ENCODE measurements at regions not wholly inside any gene's neighbourhood (a gene's known extent, or its start where the extent isn't known, plus 50 kb on each side); places are given as distances from the start of the nearest gene placed in this dataset.

- H3K4me1 ChIP-seq = no peaks in the 10 kb centered on the region
- H3K4me3 ChIP-seq (ENCODE audit: low read depth, low read length) = no peak overlapping the region
- H3K27me3 ChIP-seq (ENCODE audit: control insufficient read depth, insufficient read depth, low read length) = no peaks in the 10 kb centered on the region
- H2AFZ ChIP-seq = no peak overlapping the region
- no peak overlapping the region for H3K4me2 ChIP-seq (ENCODE audit: low read length)
- no peak overlapping the region for H3K9ac ChIP-seq
- H3K36me3 ChIP-seq (ENCODE audit: control insufficient read depth, insufficient read depth, low read length) = no peaks in the 10 kb centered on the region
- no peak for TF ChIP-seq CTCF (IDR thresholded peaks at IDR 0.05)
- no peaks in the 10 kb centered on the region for H3K9me3 ChIP-seq (ENCODE audit: control insufficient read depth, low read length)
- H3K79me2 ChIP-seq = no peaks in the 10 kb centered on the region
- no peak overlapping the region for H3K27ac ChIP-seq
These were observed 474.7 kb upstream of the LRATD1 start for GRCh38 chr2:14157816-14158215.

GRCh38 chr2:14180333-14180732 is 452.2 kb upstream of the LRATD1 start:
- Histone ChIP-seq H3K27ac (no peak overlapping the region), H3K27me3 (ENCODE audit: control insufficient read depth, insufficient read depth, low read length) (no peaks in the 10 kb centered on the region), H3K4me3 (ENCODE audit: low read depth, low read length) (no peak overlapping the region), H3K4me2 (ENCODE audit: low read length) (no peak overlapping the region), H3K4me1 (no peaks in the 10 kb centered on the region), H3K9ac (no peak overlapping the region), H3K36me3 (ENCODE audit: control insufficient read depth, insufficient read depth, low read length) (no peaks in the 10 kb centered on the region), H3K9me3 (ENCODE audit: control insufficient read depth, low read length) (no peaks in the 10 kb centered on the region), H3K79me2 (no peaks in the 10 kb centered on the region), H2AFZ (no peak overlapping the region)
- no peak for TF ChIP-seq CTCF (IDR thresholded peaks at IDR 0.05)

- H3K27ac ChIP-seq = no peak overlapping the region
- no peak for TF ChIP-seq CTCF (IDR thresholded peaks at IDR 0.05)
- H3K4me1 ChIP-seq = no peaks in the 10 kb centered on the region
- no peak overlapping the region for H3K4me3 ChIP-seq (ENCODE audit: low read depth, low read length)
- no peaks in the 10 kb centered on the region for H3K79me2 ChIP-seq
- H3K4me2 ChIP-seq (ENCODE audit: low read length) = no peak overlapping the region
- H3K27me3 ChIP-seq (ENCODE audit: control insufficient read depth, insufficient read depth, low read length) = no peaks in the 10 kb centered on the region
- H3K9ac ChIP-seq = no peak overlapping the region
- H3K36me3 ChIP-seq (ENCODE audit: control insufficient read depth, insufficient read depth, low read length) = no peaks in the 10 kb centered on the region
- no peak overlapping the region for H2AFZ ChIP-seq
- H3K9me3 ChIP-seq (ENCODE audit: control insufficient read depth, low read length) = no peaks in the 10 kb centered on the region
These were observed 450.1 kb upstream of the LRATD1 start for GRCh38 chr2:14182227-14182946.

- no peak for TF ChIP-seq CTCF (IDR thresholded peaks at IDR 0.05)
- Histone ChIP-seq H2AFZ (no peak overlapping the region), H3K4me1 (no peaks in the 10 kb centered on the region), H3K27me3 (ENCODE audit: control insufficient read depth, insufficient read depth, low read length) (no peaks in the 10 kb centered on the region), H3K9me3 (ENCODE audit: control insufficient read depth, low read length) (no peaks in the 10 kb centered on the region), H3K36me3 (ENCODE audit: control insufficient read depth, insufficient read depth, low read length) (no peaks in the 10 kb centered on the region), H3K27ac (no peak overlapping the region), H3K9ac (no peak overlapping the region), H3K79me2 (no peaks in the 10 kb centered on the region), H3K4me2 (ENCODE audit: low read length) (no peak overlapping the region), H3K4me3 (ENCODE audit: low read depth, low read length) (no peak overlapping the region)
These were observed 446.6 kb upstream of the LRATD1 start for GRCh38 chr2:14185906-14186305.

- Histone ChIP-seq H3K79me2 (no peaks in the 10 kb centered on the region), H3K9ac (no peak overlapping the region), H3K27ac (no peak overlapping the region), H3K4me1 (no peaks in the 10 kb centered on the region), H3K4me3 (ENCODE audit: low read depth, low read length) (no peak overlapping the region), H3K9me3 (ENCODE audit: control insufficient read depth, low read length) (no peaks in the 10 kb centered on the region), H2AFZ (no peak overlapping the region), H3K27me3 (ENCODE audit: control insufficient read depth, insufficient read depth, low read length) (no peaks in the 10 kb centered on the region), H3K4me2 (ENCODE audit: low read length) (no peak overlapping the region), H3K36me3 (ENCODE audit: control insufficient read depth, insufficient read depth, low read length) (no peaks in the 10 kb centered on the region)
- no peak for TF ChIP-seq CTCF (IDR thresholded peaks at IDR 0.05)
These were observed 444.1 kb upstream of the LRATD1 start for GRCh38 chr2:14188446-14188845.

Measured in parathyroid adenoma (tissue), 2 donors.